GM12892 (cell line): ENCODE measurements at regions not wholly inside any gene's neighbourhood (a gene's known extent, or its start where the extent isn't known, plus 50 kb on each side); places are given as distances from the start of the nearest gene placed in this dataset.

Experiments used
- POLR2A ChIP-seq: IDR thresholded peaks from 2 replicates; pipeline ENCODE4 v1.6.1; 2011; ENCODE audit warnings: low read depth, low read length, control low read depth
- TAF1 ChIP-seq: IDR thresholded peaks from 2 replicates; pipeline ENCODE4 v1.6.1; 2011; ENCODE audit warnings: low read depth, mild to moderate bottlenecking, control low read depth, low read length, borderline replicate concordance

- TF ChIP-seq POLR2A (no peak), TAF1 (no peak)
Measured at GRCh38 chr17:14856176-14856575, 408.9 kb downstream of the PMP22 start.
